Kidney glomerular epithelial cell (primary cell): ENCODE measurements at regions not wholly inside any gene's neighbourhood (a gene's known extent, or its start where the extent isn't known, plus 50 kb on each side); places are given as distances from the start of the nearest gene placed in this dataset.

Experiments
- DNase-seq: peaks from one replicate; lab custom pipeline; 2025; lab: John Stamatoyannopoulos, UW

GRCh38 chr21:23455676-23456075, 2151.6 kb downstream of the MRPL39 start:
- no peak for DNase-seq

GRCh38 chr21:23452384-23453083, 2154.7 kb downstream of the MRPL39 start:
- DNase-seq = peak; percentile 32

GRCh38 chr21:23445307-23445706, 2162.0 kb downstream of the MRPL39 start:
- DNase-seq = no peak

GRCh38 chr21:23438081-23438480, 2169.2 kb downstream of the MRPL39 start:
- no peak for DNase-seq

GRCh38 chr21:23402929-23403520, 2204.3 kb downstream of the MRPL39 start:
- no peak for DNase-seq

GRCh38 chr21:23401278-23401677, 2206.0 kb downstream of the MRPL39 start:
- DNase-seq = no peak

- DNase-seq = no peak
These were observed 2208.6 kb downstream of the MRPL39 start for GRCh38 chr21:23398726-23399125.

GRCh38 chr21:23394458-23394857, 2212.8 kb downstream of the MRPL39 start:
- DNase-seq = no peak

- no peak for DNase-seq
These were observed 2222.6 kb downstream of the MRPL39 start for GRCh38 chr21:23384679-23385078.

- no peak for DNase-seq
These were observed 2233.1 kb downstream of the MRPL39 start for GRCh38 chr21:23374155-23374554.

- no peak for DNase-seq
These were observed 2250.4 kb downstream of the MRPL39 start for GRCh38 chr21:23356905-23357304.

GRCh38 chr21:23316190-23316589, 2291.1 kb downstream of the MRPL39 start:
- no peak for DNase-seq

- DNase-seq = no peak
These were observed 2298.5 kb downstream of the MRPL39 start for GRCh38 chr21:23308741-23309140.

- no peak for DNase-seq
These were observed 2300.2 kb downstream of the MRPL39 start for GRCh38 chr21:23307065-23307464.

- no peak for DNase-seq
These were observed 2294.1 kb downstream of the NCAM2 start for GRCh38 chr21:23292292-23292691.

- no peak for DNase-seq
These were observed 2283.7 kb downstream of the NCAM2 start for GRCh38 chr21:23281917-23282316.

- DNase-seq = no peak
These were observed 2251.6 kb downstream of the NCAM2 start for GRCh38 chr21:23249760-23250159.

- DNase-seq = no peak
These were observed 2249.1 kb downstream of the NCAM2 start for GRCh38 chr21:23247334-23247733.

GRCh38 chr21:23245255-23245654, 2247.0 kb downstream of the NCAM2 start:
- no peak for DNase-seq

GRCh38 chr21:23223882-23224281, 2225.7 kb downstream of the NCAM2 start:
- DNase-seq = no peak

GRCh38 chr21:23218667-23219066, 2220.5 kb downstream of the NCAM2 start:
- no peak for DNase-seq

- no peak for DNase-seq
These were observed 2219.4 kb downstream of the NCAM2 start for GRCh38 chr21:23217597-23217996.

GRCh38 chr21:23215261-23215660, 2217.1 kb downstream of the NCAM2 start:
- DNase-seq = no peak
